HG03108 (cell line): ENCODE measurements at regions not wholly inside any gene's neighbourhood (a gene's known extent, or its start where the extent isn't known, plus 50 kb on each side); places are given as distances from the start of the nearest gene placed in this dataset.

Experiments used
- ATAC-seq: cut with Tn5 transposase; IDR thresholded peaks from one replicate; pipeline ENCODE4 v1.9.1; 2021; ENCODE audit warnings: moderate library complexity; ENCODE audit not compliant: unreplicated experiment

DNA sequence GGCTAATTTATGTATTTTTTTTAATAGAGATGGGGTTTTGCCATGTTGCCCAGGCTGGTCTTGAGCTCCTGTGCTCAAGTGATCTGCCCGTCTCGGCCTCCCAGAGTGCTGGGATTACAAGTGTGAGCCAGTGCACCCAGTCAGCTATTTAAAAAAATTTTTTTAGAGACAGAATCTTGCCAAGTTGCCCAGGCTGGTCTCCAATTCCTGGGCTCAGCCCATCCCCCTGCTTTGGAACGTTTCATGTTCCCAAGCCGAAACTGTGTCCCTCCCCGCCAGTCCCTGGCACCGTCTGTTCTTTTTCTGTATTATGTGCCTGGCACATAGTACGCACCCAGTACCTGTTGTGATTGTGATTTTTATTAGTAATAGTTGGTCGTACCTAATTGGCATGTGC, 63.1 kb upstream of the MGAT5 start:
- ATAC-seq = no peak

- ATAC-seq = no peak
These were observed 62.0 kb upstream of the MGAT5 start for GRCh38 chr2:134191835-134192234.

DNA sequence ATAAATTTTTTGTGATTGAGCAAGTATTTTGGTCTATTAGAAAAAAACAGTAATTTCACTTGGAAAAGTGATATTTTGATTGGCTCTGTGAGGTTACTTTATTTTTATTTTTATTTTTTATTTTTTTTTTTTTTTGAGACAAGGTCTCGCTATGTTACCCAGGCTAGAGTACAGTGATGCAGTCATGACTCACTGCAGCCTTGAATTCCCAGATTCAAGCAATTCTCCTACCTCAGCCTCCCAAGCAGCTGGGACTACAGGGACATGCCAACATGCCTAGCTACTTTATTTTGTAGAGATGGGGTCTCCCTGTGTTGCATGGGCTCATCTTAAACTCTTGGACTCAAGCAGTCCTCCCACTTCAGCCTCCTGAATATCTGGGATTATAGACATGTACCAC, 60.9 kb upstream of the MGAT5 start:
- ATAC-seq = no peak

DNA sequence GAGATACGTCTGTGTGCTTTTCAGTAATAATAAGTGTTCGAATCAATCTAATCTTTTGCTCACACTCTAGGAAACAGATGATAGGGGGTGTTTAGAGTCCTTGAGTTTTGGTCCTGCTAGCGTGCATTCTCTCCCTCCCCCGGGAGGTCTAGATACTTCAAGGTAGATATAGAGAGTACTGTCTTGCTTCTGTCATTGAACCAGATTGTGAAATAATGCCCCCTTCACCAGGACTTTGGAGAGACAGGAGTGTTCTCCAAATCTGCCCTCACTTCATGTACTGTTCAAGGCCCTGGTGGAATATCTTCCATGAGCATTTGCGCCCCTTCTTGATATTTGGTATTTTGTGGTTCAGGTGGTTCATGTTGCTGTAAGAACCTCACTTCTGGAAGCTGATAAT, 59.4 kb upstream of the MGAT5 start:
- no peak for ATAC-seq

GRCh38 chr2:134195341-134195740, 58.5 kb upstream of the MGAT5 start:
- ATAC-seq = no peak

DNA sequence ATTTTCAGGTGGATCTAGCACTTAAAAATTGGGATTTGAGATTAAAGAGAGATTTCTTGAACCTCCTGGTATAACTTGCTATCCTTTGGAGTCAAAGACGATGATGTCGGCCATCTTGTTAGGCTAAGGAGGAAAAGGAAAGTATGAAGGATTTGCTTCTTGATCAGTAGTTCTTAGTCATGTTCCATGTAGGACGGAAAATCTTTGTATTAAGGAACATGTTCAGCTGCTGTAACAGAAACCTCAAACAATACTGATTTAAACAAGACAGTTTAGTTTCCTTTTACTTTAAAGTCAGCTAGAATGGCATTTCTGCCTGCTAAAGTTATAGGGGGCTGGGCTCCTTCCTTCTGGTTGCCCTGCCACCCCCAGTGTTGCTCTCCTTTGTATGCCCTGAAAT, 56.4 kb upstream of the MGAT5 start:
- no peak for ATAC-seq

DNA sequence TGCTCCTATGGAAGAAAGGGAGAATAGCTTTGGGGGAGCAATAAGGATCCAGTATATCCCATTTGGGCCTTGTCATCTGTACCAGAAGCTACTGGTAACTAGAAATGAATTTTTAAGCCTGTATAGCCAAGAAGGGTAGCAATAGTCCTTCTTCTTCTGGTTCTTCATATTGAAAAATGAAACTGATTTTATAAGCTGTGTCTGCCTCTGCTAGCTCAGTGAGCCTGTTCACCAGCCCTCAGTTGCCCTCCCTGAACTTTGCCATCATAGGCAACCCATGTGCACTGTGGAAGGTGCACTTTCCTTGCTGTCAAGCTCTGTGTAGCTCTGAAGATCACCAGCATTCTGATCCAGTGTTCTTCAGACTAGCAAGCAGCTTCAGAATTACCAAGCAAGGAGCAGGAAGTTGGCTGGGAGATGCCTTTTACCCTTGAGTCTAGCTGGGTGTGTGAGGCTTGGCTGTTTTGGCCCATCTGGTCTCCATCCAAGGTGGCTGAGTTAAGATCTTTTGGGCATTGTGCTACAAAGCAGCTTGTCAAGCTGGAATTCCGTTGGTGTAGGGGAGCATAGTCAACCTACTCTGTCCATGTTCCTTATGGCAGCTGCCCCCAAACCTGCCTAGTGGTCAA, 55.8 kb upstream of the MGAT5 start:
- no peak for ATAC-seq

GRCh38 chr2:134199123-134199522, 54.7 kb upstream of the MGAT5 start:
- ATAC-seq = no peak

DNA sequence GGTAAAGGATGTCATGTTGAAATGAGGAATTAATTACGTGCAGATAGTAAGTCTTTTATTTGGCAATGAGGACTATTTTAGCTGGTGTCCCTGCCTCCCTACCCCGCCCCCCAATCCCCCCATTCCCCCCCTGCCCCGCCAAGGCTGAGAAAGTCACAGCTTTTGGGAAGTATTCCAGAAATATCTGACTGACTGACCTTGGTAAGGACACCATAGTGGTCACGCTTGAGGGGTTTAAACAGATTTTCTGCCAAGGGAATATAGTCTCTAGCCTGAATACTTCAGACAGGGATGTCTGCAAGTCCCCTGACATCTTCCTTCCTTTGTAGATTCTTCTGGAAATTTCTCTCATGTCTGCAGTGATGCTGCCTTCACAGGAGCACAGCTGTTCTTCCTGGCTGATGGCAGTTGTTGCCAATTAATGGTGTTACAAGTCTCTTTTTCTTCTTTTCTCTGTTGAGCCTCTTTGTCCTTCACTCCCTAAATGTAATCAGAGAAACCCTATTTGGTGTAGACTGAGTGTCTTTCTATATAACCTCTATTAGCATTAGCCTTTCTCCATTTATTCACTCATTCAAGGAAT, 53.7 kb upstream of the MGAT5 start:
- no peak for ATAC-seq

DNA sequence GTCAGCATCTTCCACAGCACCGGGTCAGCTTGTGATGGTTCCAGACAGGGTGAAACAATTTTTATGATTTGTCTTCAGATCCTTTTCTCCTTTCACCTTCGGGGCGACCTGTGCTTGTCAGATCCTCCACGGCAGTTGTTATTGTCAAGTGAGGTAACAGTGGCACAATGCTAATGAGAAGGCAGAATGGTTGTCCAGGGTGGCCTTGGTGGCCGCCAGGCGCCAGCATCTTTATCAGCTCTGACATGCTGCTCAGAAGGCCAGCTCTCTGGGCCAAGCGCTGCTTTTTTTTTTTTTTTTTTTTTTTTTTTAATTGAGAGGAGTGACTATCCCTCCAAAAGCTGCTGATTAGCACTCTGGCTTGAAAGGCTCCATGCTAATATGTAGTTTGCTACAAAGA, 52.3 kb upstream of the MGAT5 start:
- ATAC-seq = no peak

GRCh38 chr2:134202371-134202770, 51.5 kb upstream of the MGAT5 start:
- no peak for ATAC-seq

DNA sequence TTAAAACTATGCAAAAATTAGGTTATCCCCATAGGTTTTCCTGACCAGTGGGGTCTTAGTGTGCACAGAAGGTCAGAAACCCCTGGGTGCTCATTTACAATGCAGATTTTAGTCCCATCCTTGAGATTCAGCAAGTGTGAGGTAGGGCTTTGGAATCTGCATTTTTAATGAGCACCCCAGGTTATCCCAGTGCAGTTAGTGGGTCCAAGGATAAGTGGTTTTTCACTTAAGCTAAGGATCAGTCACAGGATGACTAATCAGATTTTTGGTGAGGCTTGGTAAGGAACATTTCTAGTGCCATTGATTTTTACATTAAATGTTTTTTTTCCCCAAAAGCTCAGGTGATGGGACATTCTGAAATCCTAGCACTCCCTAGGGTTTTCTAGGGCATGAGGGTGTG, 50.7 kb upstream of the MGAT5 start:
- no peak for ATAC-seq
